ENCODE measurements at regions not wholly inside any gene's neighbourhood (a gene's known extent, or its start where the extent isn't known, plus 50 kb on each side); places are given as distances from the start of the nearest gene placed in this dataset.
"Not testable (repeated sequence)": the region's sequence is repeated elsewhere in the genome, so short reads cannot be mapped to it uniquely, and the experiment has no call there.

- DNase-seq: no peak
These were observed 316.2 kb upstream of the RGS6 start for GRCh38 chr14:71616013-71616412.

- no peak for DNase-seq
These were observed 314.2 kb upstream of the RGS6 start for GRCh38 chr14:71618047-71618446.

GRCh38 chr14:71618716-71619115 is 313.5 kb upstream of the RGS6 start:
- DNase-seq: no peak

- DNase-seq: no peak
These were observed 312.8 kb upstream of the RGS6 start for GRCh38 chr14:71619472-71619871.

GRCh38 chr14:71620401-71620800 is 311.8 kb upstream of the RGS6 start:
- no peak for DNase-seq

- no peak for DNase-seq
These were observed 311.0 kb upstream of the RGS6 start for GRCh38 chr14:71621276-71621675.

- DNase-seq: no peak
These were observed 310.1 kb upstream of the RGS6 start for GRCh38 chr14:71621980-71622605.

GRCh38 chr14:71623939-71624338 is 308.3 kb upstream of the RGS6 start:
- DNase-seq: no peak

- DNase-seq: no peak
These were observed 307.1 kb upstream of the RGS6 start for GRCh38 chr14:71625175-71625574.

- no peak for DNase-seq
These were observed 306.1 kb upstream of the RGS6 start for GRCh38 chr14:71625891-71626701.

GRCh38 chr14:71628433-71628832 is 303.8 kb upstream of the RGS6 start:
- DNase-seq: no peak

- DNase-seq: no peak
These were observed 303.0 kb upstream of the RGS6 start for GRCh38 chr14:71629250-71629649.

- DNase-seq: no peak
These were observed 302.3 kb upstream of the RGS6 start for GRCh38 chr14:71629765-71630492.

GRCh38 chr14:71631030-71631429 is 301.2 kb upstream of the RGS6 start:
- not testable (repeated sequence) for DNase-seq

- DNase-seq: no peak
These were observed 299.7 kb upstream of the RGS6 start for GRCh38 chr14:71632440-71632946.

GRCh38 chr14:71636076-71636475 is 296.2 kb upstream of the RGS6 start:
- no peak for DNase-seq

GRCh38 chr14:71636820-71637471 is 295.3 kb upstream of the RGS6 start:
- no peak for DNase-seq

- no peak for DNase-seq
These were observed 293.6 kb upstream of the RGS6 start for GRCh38 chr14:71638523-71639196.

- DNase-seq: no peak
These were observed 289.5 kb upstream of the RGS6 start for GRCh38 chr14:71642715-71643114.

- DNase-seq: no peak
These were observed 286.6 kb upstream of the RGS6 start for GRCh38 chr14:71645656-71646055.

- no peak for DNase-seq
These were observed 285.7 kb upstream of the RGS6 start for GRCh38 chr14:71646518-71646917.

GRCh38 chr14:71647086-71647784 is 285.0 kb upstream of the RGS6 start:
- DNase-seq: no peak
